Esophagus muscularis mucosa (tissue), 4 donors: ENCODE measurements at regions not wholly inside any gene's neighbourhood (a gene's known extent, or its start where the extent isn't known, plus 50 kb on each side); places are given as distances from the start of the nearest gene placed in this dataset.

Experiments
- DNase-seq: peaks from one replicate; pipeline ENCODE4 v3.0.0-alpha.2; 2017; ENCODE audit errors: extremely low spot score
- H3K27ac ChIP-seq, 4 donors: fragments of 200-600 bp; sonication (generic); replicated peaks in 1 of 4; 1 replicate in 3 of 4; 2 replicates in 1 of 4; pipeline ENCODE4 v1.5.1; 2016 to 2019; ENCODE audit warnings: mild to moderate bottlenecking in 1 of 4
- H3K27me3 ChIP-seq, 4 donors: fragments of 200-600 bp; sonication (generic); one replicate each; pipeline versions ENCODE4 v1.5.1 to v1.6.0; 2016 to 2019
- H3K36me3 ChIP-seq, 4 donors: fragments of 200-600 bp; sonication (generic); one replicate each; pipeline ENCODE4 v1.5.1; 2016 to 2019
- H3K4me1 ChIP-seq, 4 donors: fragments of 200-600 bp; sonication (generic); one replicate each; pipeline ENCODE4 v1.5.1; 2016 to 2019
- H3K4me3 ChIP-seq, 4 donors: fragments of 200-600 bp; sonication (generic); 1 replicate in 2 of 4; 2 replicates in 2 of 4; pipeline ENCODE4 v1.5.1; 2016 to 2019; ENCODE audit warnings: mild to moderate bottlenecking in 4 of 4, moderate library complexity in 1 of 4
- H3K9me3 ChIP-seq, 4 donors: fragments of 200-600 bp; sonication (generic); 1 replicate in 3 of 4; 2 replicates in 1 of 4; pipeline ENCODE4 v1.5.1; 2016 to 2019
- EP300 ChIP-seq: sonication (generic); formaldehyde crosslinking; IDR thresholded peaks from one replicate; pipeline ENCODE4 v1.6.1; 2017; ENCODE audit warnings: antibody characterized with exemption
- POLR2A ChIP-seq: fragments of 450-650 bp; IDR thresholded peaks from one replicate; pipeline ENCODE4 v1.6.1; 2017; ENCODE audit warnings: antibody characterized with exemption, moderate library complexity, mild to moderate bottlenecking, low read depth
- POLR2AphosphoS5 ChIP-seq, 2 donors: sonication (generic); formaldehyde crosslinking; IDR thresholded peaks; one replicate each; pipeline ENCODE4 v1.6.1; 2017; ENCODE audit warnings: antibody characterized with exemption in 2 of 2
- WGBS: methylation state at CpG from one replicate; pipeline ENCODE4 v1.1.5; 2018; 5-methylcytosine and 5-hydroxymethylcytosine counted together
- intact Hi-C: fragments of 100-400 bp; cut with DNase I; formaldehyde crosslinking; loops from one replicate; pipeline ENCODE4 v1.15.1; 2023
- TF ChIP-seq, protein P1 (sequence below), 3 experiments: fragments of 200-600 bp in 2 of 3; fragments of 450-650 bp in 1 of 3; sonication (generic) in 2 of 3; IDR thresholded peaks; one replicate each; pipeline ENCODE4 v1.5.1; 2017 to 2019; ENCODE audit warnings: antibody characterized with exemption in 3 of 3, mild to moderate bottlenecking in 2 of 3, moderate library complexity in 1 of 3

DNA sequence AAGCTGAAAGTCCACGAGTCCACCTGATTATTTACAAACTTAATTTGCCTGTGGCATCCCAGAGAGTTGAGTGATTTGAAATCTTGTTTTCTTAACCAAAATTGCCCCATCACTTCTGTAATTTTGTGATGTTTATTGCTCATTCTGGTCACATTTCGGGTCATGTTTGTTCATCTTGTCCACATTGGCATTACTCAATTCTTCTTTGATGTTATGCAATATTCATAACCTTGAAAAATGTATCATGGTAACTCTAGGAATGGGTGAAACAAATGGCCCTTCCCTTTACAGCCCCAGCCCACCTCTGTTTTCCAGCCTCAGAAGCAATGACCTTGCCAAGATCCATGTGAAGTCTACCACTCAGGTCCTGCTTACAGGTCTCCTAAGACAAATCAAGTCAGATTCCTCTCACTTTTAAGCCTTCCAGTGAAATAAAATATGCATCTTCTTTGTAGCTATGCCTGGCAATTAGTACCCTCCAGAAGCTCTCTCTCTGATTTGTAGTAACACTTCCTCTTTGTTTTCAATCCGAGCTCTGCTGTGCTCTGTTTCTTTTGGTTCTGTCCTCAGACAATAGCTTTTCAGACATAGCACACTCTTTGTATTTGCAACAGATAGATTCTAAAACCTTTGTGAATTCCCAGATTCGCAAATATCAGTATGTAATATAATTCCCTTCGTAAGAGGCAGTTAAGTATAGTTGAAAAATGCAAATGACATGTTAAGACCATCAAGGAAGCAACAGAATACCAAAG lies 330.3 kb upstream of the IRX1 start:
- TF ChIP-seq POLR2AphosphoS5 (IDR thresholded peaks at IDR 0.05): no peak
- no peak for TF ChIP-seq EP300
- no peak for TF ChIP-seq POLR2A
- TF ChIP-seq, protein P1, sequence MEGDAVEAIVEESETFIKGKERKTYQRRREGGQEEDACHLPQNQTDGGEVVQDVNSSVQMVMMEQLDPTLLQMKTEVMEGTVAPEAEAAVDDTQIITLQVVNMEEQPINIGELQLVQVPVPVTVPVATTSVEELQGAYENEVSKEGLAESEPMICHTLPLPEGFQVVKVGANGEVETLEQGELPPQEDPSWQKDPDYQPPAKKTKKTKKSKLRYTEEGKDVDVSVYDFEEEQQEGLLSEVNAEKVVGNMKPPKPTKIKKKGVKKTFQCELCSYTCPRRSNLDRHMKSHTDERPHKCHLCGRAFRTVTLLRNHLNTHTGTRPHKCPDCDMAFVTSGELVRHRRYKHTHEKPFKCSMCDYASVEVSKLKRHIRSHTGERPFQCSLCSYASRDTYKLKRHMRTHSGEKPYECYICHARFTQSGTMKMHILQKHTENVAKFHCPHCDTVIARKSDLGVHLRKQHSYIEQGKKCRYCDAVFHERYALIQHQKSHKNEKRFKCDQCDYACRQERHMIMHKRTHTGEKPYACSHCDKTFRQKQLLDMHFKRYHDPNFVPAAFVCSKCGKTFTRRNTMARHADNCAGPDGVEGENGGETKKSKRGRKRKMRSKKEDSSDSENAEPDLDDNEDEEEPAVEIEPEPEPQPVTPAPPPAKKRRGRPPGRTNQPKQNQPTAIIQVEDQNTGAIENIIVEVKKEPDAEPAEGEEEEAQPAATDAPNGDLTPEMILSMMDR (IDR thresholded peaks at IDR 0.05): no peak
- intact Hi-C loops: no loop called here
- H3K4me3 ChIP-seq: no peak overlapping the region
- no peaks in the 10 kb centered on the region for H3K9me3 ChIP-seq
- no peaks in the 10 kb centered on the region for H3K4me1 ChIP-seq
- peaks cover 0 to 4% (median 0%) of the 10 kb centered on the region in 4 donors for H3K27me3 ChIP-seq
- no peaks in the 10 kb centered on the region for H3K36me3 ChIP-seq
- peak; percentile 62 for DNase-seq
- H3K27ac ChIP-seq: no peak overlapping the region
- 61% methylated on average over 5 of the region's 5 CpGs for WGBS

DNA sequence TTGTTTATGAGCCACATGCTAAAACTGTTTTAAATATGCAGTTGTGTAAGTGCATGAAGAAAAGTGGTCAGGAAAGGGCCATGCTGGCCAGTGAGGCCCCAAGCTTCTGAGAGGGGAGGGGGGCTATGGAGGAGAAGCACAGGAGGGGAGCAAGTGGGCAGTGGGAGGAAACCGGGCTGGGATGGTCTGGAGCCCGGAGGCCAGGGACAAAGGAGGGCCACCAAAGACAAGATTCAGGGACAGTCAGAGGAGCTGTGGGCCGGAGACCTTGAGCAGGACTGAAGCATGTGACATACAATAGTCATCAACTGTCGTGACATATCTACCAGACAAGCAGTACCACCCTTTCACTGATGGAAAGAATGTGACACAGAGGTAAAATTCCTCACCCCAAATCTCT lies 333.2 kb upstream of the IRX1 start:
- intact Hi-C loops: no loop called here
- WGBS: 81% methylated on average over 4 of the region's 4 CpGs
- Histone ChIP-seq H3K4me1 (no peaks in the 10 kb centered on the region), H3K4me3 (no peak overlapping the region), H3K36me3 (no peaks in the 10 kb centered on the region), H3K27ac (no peak overlapping the region), H3K9me3 (no peaks in the 10 kb centered on the region), H3K27me3 (peaks cover 0 to 4% (median 0%) of the 10 kb centered on the region in 4 donors)
- TF ChIP-seq EP300: no peak
- no peak for TF ChIP-seq POLR2AphosphoS5 (IDR thresholded peaks at IDR 0.05)
- TF ChIP-seq, protein P1 (IDR thresholded peaks at IDR 0.05): no peak
- TF ChIP-seq POLR2A: no peak
- peak; percentile 24 for DNase-seq

DNA sequence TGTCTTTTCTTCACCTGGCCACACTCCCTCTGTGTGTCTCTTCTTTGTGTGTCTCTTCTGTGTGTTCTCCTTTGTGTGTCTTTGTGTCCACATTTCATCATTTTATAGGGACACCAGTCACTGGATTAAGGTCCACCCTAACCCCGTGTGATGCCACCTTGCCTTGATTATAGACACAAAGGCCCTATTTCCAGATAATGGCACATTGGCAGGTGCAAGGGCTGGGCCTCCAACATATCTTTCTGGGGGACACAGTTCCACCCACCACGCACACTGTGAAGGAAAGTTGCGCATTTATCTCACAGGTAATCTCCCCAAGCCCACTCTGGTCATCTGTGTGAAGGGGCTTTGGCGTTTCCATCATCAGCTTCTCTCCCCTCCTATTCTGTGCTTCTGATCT lies 334.6 kb upstream of the IRX1 start:
- WGBS: 85% methylated on average over 4 of the region's 4 CpGs
- Histone ChIP-seq H3K27me3 (no peaks in the 10 kb centered on the region), H3K27ac (no peak overlapping the region), H3K9me3 (no peaks in the 10 kb centered on the region), H3K4me3 (no peak overlapping the region), H3K4me1 (no peaks in the 10 kb centered on the region), H3K36me3 (no peaks in the 10 kb centered on the region)
- TF ChIP-seq POLR2A: no peak
- TF ChIP-seq, protein P1 (IDR thresholded peaks at IDR 0.05): no peak
- no peak for TF ChIP-seq POLR2AphosphoS5 (IDR thresholded peaks at IDR 0.05)
- TF ChIP-seq EP300: no peak
- peak; percentile 89 for DNase-seq
- intact Hi-C loops: no loop called here

DNA sequence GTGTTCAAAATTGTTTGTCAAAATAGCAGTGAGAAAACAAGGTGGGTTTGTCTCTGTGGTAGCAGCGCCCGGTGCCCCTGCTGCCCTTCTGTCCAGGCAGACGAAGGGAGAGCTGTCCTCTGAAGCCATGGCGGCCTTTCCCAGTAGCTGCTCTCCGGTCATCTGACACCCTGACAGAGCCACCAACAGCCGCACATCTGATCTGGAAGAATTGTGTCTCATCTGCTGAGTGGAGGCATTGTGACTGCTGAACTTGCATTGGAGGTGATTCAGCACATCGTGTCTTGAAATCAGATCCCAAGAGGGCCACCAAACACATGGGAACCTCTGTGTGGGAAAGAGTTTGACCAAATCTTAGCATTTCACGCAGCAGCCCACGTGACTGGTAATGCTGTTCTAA lies 337.6 kb upstream of the IRX1 start:
- H3K4me1 ChIP-seq: no peaks in the 10 kb centered on the region
- DNase-seq: peak; percentile 74
- H3K9me3 ChIP-seq: no peaks in the 10 kb centered on the region
- intact Hi-C loops: no loop called here
- H3K36me3 ChIP-seq: no peaks in the 10 kb centered on the region
- TF ChIP-seq POLR2AphosphoS5 (IDR thresholded peaks at IDR 0.05): no peak
- TF ChIP-seq POLR2A: no peak
- no peak for TF ChIP-seq EP300
- TF ChIP-seq, protein P1 (IDR thresholded peaks at IDR 0.05): no peak
- H3K4me3 ChIP-seq: no peak overlapping the region
- 66% methylated on average over 3 of the region's 9 CpGs for WGBS
- H3K27ac ChIP-seq: no peak overlapping the region
- peaks cover 0 to 5% (median 0%) of the 10 kb centered on the region in 4 donors for H3K27me3 ChIP-seq
